GM18507 (cell line): ENCODE measurements at regions not wholly inside any gene's neighbourhood (a gene's known extent, or its start where the extent isn't known, plus 50 kb on each side); places are given as distances from the start of the nearest gene placed in this dataset.
"Not testable (repeated sequence)": the region's sequence is repeated elsewhere in the genome, so short reads cannot be mapped to it uniquely, and the experiment has no call there.

Experiments used
- DNase-seq: peaks from one replicate; pipeline ENCODE4 v3.0.0; 2011; ENCODE audit warnings: low read depth; ENCODE audit not compliant: insufficient read length; ENCODE audit errors: extremely low spot score
- FAIRE-seq: peaks from 2 replicates; lab custom pipeline; 2011; peaks lifted over from hg19 to GRCh38; lab: Jason Lieb, UNC

GRCh38 chr10:121374121-121374520 is 224.1 kb downstream of the FGFR2 start:
- DNase-seq: no peak
- FAIRE-seq: no peak

- no peak for FAIRE-seq
- DNase-seq: no peak
Observed at GRCh38 chr10:121375172-121375571, 223.1 kb downstream of the FGFR2 start.

GRCh38 chr10:121378251-121378801 is 219.9 kb downstream of the FGFR2 start:
- no peak for FAIRE-seq
- no peak for DNase-seq

- FAIRE-seq: no peak
Observed at GRCh38 chr10:121379013-121379412, 219.2 kb downstream of the FGFR2 start.

GRCh38 chr10:121380211-121380610 is 218.0 kb downstream of the FGFR2 start:
- DNase-seq (no peak), FAIRE-seq (no peak)

More at GRCh38 chr10:121379013-121379412, 219.2 kb downstream of the FGFR2 start:
- no peak for DNase-seq

GRCh38 chr10:121382029-121382520 is 216.2 kb downstream of the FGFR2 start:
- DNase-seq, FAIRE-seq: not testable (repeated sequence)

GRCh38 chr10:121385136-121385535 is 213.1 kb downstream of the FGFR2 start:
- DNase-seq (no peak), FAIRE-seq (no peak)

- no peak for FAIRE-seq
- no peak for DNase-seq
Observed at GRCh38 chr10:121392657-121393056, 205.6 kb downstream of the FGFR2 start.

GRCh38 chr10:121393522-121393921 is 204.7 kb downstream of the FGFR2 start:
- no peak for FAIRE-seq
- DNase-seq: no peak

GRCh38 chr10:121400507-121400906 is 197.7 kb downstream of the FGFR2 start:
- FAIRE-seq, DNase-seq: not testable (repeated sequence)

GRCh38 chr10:121403527-121403926 is 194.7 kb downstream of the FGFR2 start:
- FAIRE-seq: no peak
- DNase-seq: no peak

GRCh38 chr10:121404611-121405010 is 193.6 kb downstream of the FGFR2 start:
- no peak for DNase-seq
- FAIRE-seq: no peak

GRCh38 chr10:121405096-121405495 is 193.1 kb downstream of the FGFR2 start:
- DNase-seq: no peak
- FAIRE-seq: no peak

GRCh38 chr10:121405549-121405948 is 192.7 kb downstream of the FGFR2 start:
- no peak for FAIRE-seq

GRCh38 chr10:121405953-121406352 is 192.3 kb downstream of the FGFR2 start:
- no peak for FAIRE-seq
- DNase-seq: no peak

More at GRCh38 chr10:121405549-121405948, 192.7 kb downstream of the FGFR2 start:
- DNase-seq: no peak

- DNase-seq (no peak), FAIRE-seq (no peak)
Observed at GRCh38 chr10:121406823-121407545, 191.3 kb downstream of the FGFR2 start.

- FAIRE-seq (no peak), DNase-seq (no peak)
Observed at GRCh38 chr10:121409466-121410104, 188.7 kb downstream of the FGFR2 start.

GRCh38 chr10:121411004-121411403 is 187.2 kb downstream of the FGFR2 start:
- FAIRE-seq (no peak), DNase-seq (no peak)

- DNase-seq (no peak), FAIRE-seq (no peak)
Observed at GRCh38 chr10:121413951-121414350, 184.3 kb downstream of the FGFR2 start.

- FAIRE-seq (no peak), DNase-seq (no peak)
Observed at GRCh38 chr10:121414366-121415062, 183.7 kb downstream of the FGFR2 start.
